HG03196 (cell line): ENCODE measurements at regions not wholly inside any gene's neighbourhood (a gene's known extent, or its start where the extent isn't known, plus 50 kb on each side); places are given as distances from the start of the nearest gene placed in this dataset.

Experiments used
- ATAC-seq: cut with Tn5 transposase; IDR thresholded peaks from one replicate; pipeline ENCODE4 v1.9.1; 2021; ENCODE audit not compliant: unreplicated experiment

- ATAC-seq: no peak
Observed at GRCh38 chr15:95834028-95834804, 496.3 kb upstream of the NR2F2 start.

GRCh38 chr15:95836536-95836935 is 494.0 kb upstream of the NR2F2 start:
- no peak for ATAC-seq

- ATAC-seq: no peak
Observed at GRCh38 chr15:95837341-95838004, 493.0 kb upstream of the NR2F2 start.

GRCh38 chr15:95839367-95839782 is 491.1 kb upstream of the NR2F2 start:
- ATAC-seq: peak; percentile 92

GRCh38 chr15:95840004-95840403 is 490.5 kb upstream of the NR2F2 start:
- ATAC-seq: no peak

GRCh38 chr15:95840855-95841254 is 489.6 kb upstream of the NR2F2 start:
- no peak for ATAC-seq

- no peak for ATAC-seq
Observed at GRCh38 chr15:95842576-95842975, 487.9 kb upstream of the NR2F2 start.

GRCh38 chr15:95843241-95843910 is 487.1 kb upstream of the NR2F2 start:
- ATAC-seq: no peak

- no peak for ATAC-seq
Observed at GRCh38 chr15:95845862-95846515, 484.5 kb upstream of the NR2F2 start.

- ATAC-seq: no peak
Observed at GRCh38 chr15:95848126-95848525, 482.4 kb upstream of the NR2F2 start.

GRCh38 chr15:95850837-95851236 is 479.7 kb upstream of the NR2F2 start:
- no peak for ATAC-seq

- ATAC-seq: no peak
Observed at GRCh38 chr15:95853350-95853749, 477.1 kb upstream of the NR2F2 start.

GRCh38 chr15:95857124-95857757 is 473.3 kb upstream of the NR2F2 start:
- ATAC-seq: no peak

GRCh38 chr15:95857758-95858157 is 472.7 kb upstream of the NR2F2 start:
- no peak for ATAC-seq

- no peak for ATAC-seq
Observed at GRCh38 chr15:95860406-95860805, 470.1 kb upstream of the NR2F2 start.

GRCh38 chr15:95864467-95864886 is 466.0 kb upstream of the NR2F2 start:
- no peak for ATAC-seq

- ATAC-seq: no peak
Observed at GRCh38 chr15:95865330-95865739, 465.2 kb upstream of the NR2F2 start.

GRCh38 chr15:95866711-95867440 is 463.6 kb upstream of the NR2F2 start:
- no peak for ATAC-seq

- no peak for ATAC-seq
Observed at GRCh38 chr15:95868450-95868849, 462.1 kb upstream of the NR2F2 start.

GRCh38 chr15:95868970-95869369 is 461.5 kb upstream of the NR2F2 start:
- ATAC-seq: no peak
